HEK293 (cell line): ENCODE measurements at regions not wholly inside any gene's neighbourhood (a gene's known extent, or its start where the extent isn't known, plus 50 kb on each side); places are given as distances from the start of the nearest gene placed in this dataset.

Experiments
- CTCF ChIA-PET: fragments of 350-600 bp; formaldehyde crosslinking; extraction: SDS; loops from one replicate; lab custom pipeline; 2021; ENCODE audit warnings: antibody characterized with exemption; lab: Yijun Ruan, JAX
- POLR2A ChIA-PET: fragments of 300-600 bp; formaldehyde crosslinking; extraction: SDS; loops from one replicate; lab custom pipeline; 2020; ENCODE audit warnings: antibody characterized with exemption, inconsistent platforms; lab: Yijun Ruan, JAX
- H3K27ac ChIP-seq: fragments of 200-500 bp; sonication (Bioruptor generic); 2 replicates; pipeline ENCODE4 v1.5.1; 2014; ENCODE audit warnings: low read depth, low read length, control low read depth, inconsistent platforms; ENCODE audit errors: extremely low read depth
- H3K36me3 ChIP-seq, 2 experiments: fragments of 200-500 bp in 1 of 2; sonication (Bioruptor generic) in 1 of 2; 1 replicate in 1 of 2; 2 replicates in 1 of 2; pipeline ENCODE4 v1.5.1; 2014 to 2017; ENCODE audit warnings: inconsistent platforms in 2 of 2, low read length in 2 of 2; ENCODE audit not compliant: control insufficient read depth in 2 of 2, insufficient read depth in 1 of 2
- H3K4me1 ChIP-seq: fragments of 200-500 bp; sonication (Bioruptor generic); 2 replicates; pipeline ENCODE4 v1.5.1; 2014; ENCODE audit warnings: mild to moderate bottlenecking, low read length, inconsistent platforms; ENCODE audit not compliant: control insufficient read depth, insufficient read depth
- H3K4me3 ChIP-seq: 2 replicates; pipeline ENCODE4 v1.5.1; 2011; ENCODE audit warnings: low read depth, mild to moderate bottlenecking, control low read depth, low read length, moderate library complexity
- H3K9me3 ChIP-seq: fragments of 200-500 bp; sonication (Bioruptor generic); 2 replicates; pipeline ENCODE4 v1.5.1; 2014; ENCODE audit warnings: low read depth, low read length, inconsistent platforms; ENCODE audit not compliant: control insufficient read depth, insufficient read depth
- GLI4 ChIP-seq: fragments of 450-650 bp; formaldehyde crosslinking; IDR thresholded peaks from 2 replicates; pipeline ENCODE4 v1.5.1; 2016; ENCODE audit warnings: missing biosample characterization, missing genetic modification characterization
- GLIS1 ChIP-seq: fragments of 450-650 bp; formaldehyde crosslinking; IDR thresholded peaks from 2 replicates; pipeline ENCODE4 v1.5.1; 2016; ENCODE audit warnings: missing biosample characterization, missing genetic modification characterization
- SP7 ChIP-seq: fragments of 450-650 bp; formaldehyde crosslinking; IDR thresholded peaks from 2 replicates; pipeline ENCODE4 v1.5.1; 2016; ENCODE audit warnings: missing biosample characterization, missing genetic modification characterization
- ZBTB7A ChIP-seq: fragments of 450-650 bp; formaldehyde crosslinking; IDR thresholded peaks from 2 replicates; pipeline ENCODE4 v1.5.1; 2016; ENCODE audit warnings: low read depth, missing biosample characterization, missing genetic modification characterization
- ZFP69B ChIP-seq: fragments of 450-650 bp; formaldehyde crosslinking; IDR thresholded peaks from 2 replicates; pipeline ENCODE4 v1.5.1; 2016; ENCODE audit warnings: missing biosample characterization, missing genetic modification characterization
- ZIC2 ChIP-seq: fragments of 450-650 bp; formaldehyde crosslinking; IDR thresholded peaks from 2 replicates; pipeline ENCODE4 v1.5.1; 2016; ENCODE audit warnings: missing biosample characterization, missing genetic modification characterization
- ZNF140 ChIP-seq: fragments of 450-650 bp; formaldehyde crosslinking; IDR thresholded peaks from 2 replicates; pipeline ENCODE4 v1.5.1; 2016; ENCODE audit warnings: missing biosample characterization, missing genetic modification characterization
- ZNF18 ChIP-seq: fragments of 450-650 bp; formaldehyde crosslinking; IDR thresholded peaks from 2 replicates; pipeline ENCODE4 v1.5.1; 2016; ENCODE audit warnings: missing biosample characterization, missing genetic modification characterization
- ZNF239 ChIP-seq: fragments of 450-650 bp; formaldehyde crosslinking; IDR thresholded peaks from 2 replicates; pipeline ENCODE4 v1.5.1; 2016; ENCODE audit warnings: missing biosample characterization, missing genetic modification characterization
- ZNF354C ChIP-seq: fragments of 450-650 bp; formaldehyde crosslinking; IDR thresholded peaks from 2 replicates; pipeline ENCODE4 v1.5.1; 2016; ENCODE audit warnings: missing biosample characterization, missing genetic modification characterization, low read depth, borderline replicate concordance
- ZNF404 ChIP-seq: fragments of 450-650 bp; formaldehyde crosslinking; IDR thresholded peaks from 2 replicates; pipeline ENCODE4 v1.5.1; 2017; ENCODE audit warnings: missing biosample characterization, missing genetic modification characterization
- ZNF529 ChIP-seq: fragments of 450-650 bp; formaldehyde crosslinking; IDR thresholded peaks from 2 replicates; pipeline ENCODE4 v1.5.1; 2017; ENCODE audit warnings: missing genetic modification characterization, missing biosample characterization; ENCODE audit not compliant: insufficient replicate concordance
- ZNF610 ChIP-seq: fragments of 450-650 bp; formaldehyde crosslinking; IDR thresholded peaks from 2 replicates; pipeline ENCODE4 v1.5.1; 2016; ENCODE audit warnings: missing biosample characterization, missing genetic modification characterization, borderline replicate concordance
- ZNF629 ChIP-seq: fragments of 450-650 bp; formaldehyde crosslinking; IDR thresholded peaks from 2 replicates; pipeline ENCODE4 v1.5.1; 2017; ENCODE audit warnings: missing biosample characterization, missing genetic modification characterization
- ZNF658 ChIP-seq: fragments of 450-650 bp; formaldehyde crosslinking; IDR thresholded peaks from 2 replicates; pipeline ENCODE4; 2016; ENCODE audit warnings: missing biosample characterization, missing genetic modification characterization
- ZNF701 ChIP-seq: fragments of 450-650 bp; formaldehyde crosslinking; IDR thresholded peaks from 2 replicates; pipeline ENCODE4 v1.5.1; 2016; ENCODE audit warnings: missing biosample characterization, missing genetic modification characterization
- ZNF768 ChIP-seq: fragments of 450-650 bp; formaldehyde crosslinking; IDR thresholded peaks from 2 replicates; pipeline ENCODE4 v1.5.1; 2018; ENCODE audit warnings: missing biosample characterization, mild to moderate bottlenecking, missing genetic modification characterization
- ZNF830 ChIP-seq: fragments of 450-650 bp; IDR thresholded peaks from 2 replicates; pipeline ENCODE4 v1.5.0; 2018; ENCODE audit warnings: missing biosample characterization, missing genetic modification characterization, low read depth, mild to moderate bottlenecking, moderate library complexity
- TF ChIP-seq, protein P1 (sequence below): fragments of 450-650 bp; formaldehyde crosslinking; IDR thresholded peaks from 2 replicates; pipeline ENCODE4 v1.5.1; 2016; ENCODE audit warnings: missing biosample characterization, missing genetic modification characterization, borderline replicate concordance

DNA sequence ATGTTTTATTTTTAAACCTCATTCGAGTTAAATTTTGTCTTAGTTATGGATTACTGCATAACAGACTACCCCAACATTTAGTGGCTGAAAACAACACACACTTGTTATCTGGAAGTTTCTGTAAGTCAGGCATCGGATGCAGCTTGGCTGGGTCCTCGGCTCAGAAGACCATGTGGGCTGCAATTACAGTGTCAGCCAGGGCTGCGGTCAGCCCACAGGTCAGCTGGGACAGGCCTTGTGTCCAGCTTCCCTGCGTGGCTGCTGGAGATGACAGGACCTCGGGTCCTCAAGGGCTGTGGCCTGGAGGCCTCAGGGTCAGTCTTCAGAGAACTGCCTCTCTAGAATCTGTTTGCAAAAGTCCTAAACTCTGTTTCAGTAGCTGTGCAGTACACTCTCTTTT lies 219.0 kb upstream of the IRX1 start (continued):
- TF ChIP-seq, protein P1, sequence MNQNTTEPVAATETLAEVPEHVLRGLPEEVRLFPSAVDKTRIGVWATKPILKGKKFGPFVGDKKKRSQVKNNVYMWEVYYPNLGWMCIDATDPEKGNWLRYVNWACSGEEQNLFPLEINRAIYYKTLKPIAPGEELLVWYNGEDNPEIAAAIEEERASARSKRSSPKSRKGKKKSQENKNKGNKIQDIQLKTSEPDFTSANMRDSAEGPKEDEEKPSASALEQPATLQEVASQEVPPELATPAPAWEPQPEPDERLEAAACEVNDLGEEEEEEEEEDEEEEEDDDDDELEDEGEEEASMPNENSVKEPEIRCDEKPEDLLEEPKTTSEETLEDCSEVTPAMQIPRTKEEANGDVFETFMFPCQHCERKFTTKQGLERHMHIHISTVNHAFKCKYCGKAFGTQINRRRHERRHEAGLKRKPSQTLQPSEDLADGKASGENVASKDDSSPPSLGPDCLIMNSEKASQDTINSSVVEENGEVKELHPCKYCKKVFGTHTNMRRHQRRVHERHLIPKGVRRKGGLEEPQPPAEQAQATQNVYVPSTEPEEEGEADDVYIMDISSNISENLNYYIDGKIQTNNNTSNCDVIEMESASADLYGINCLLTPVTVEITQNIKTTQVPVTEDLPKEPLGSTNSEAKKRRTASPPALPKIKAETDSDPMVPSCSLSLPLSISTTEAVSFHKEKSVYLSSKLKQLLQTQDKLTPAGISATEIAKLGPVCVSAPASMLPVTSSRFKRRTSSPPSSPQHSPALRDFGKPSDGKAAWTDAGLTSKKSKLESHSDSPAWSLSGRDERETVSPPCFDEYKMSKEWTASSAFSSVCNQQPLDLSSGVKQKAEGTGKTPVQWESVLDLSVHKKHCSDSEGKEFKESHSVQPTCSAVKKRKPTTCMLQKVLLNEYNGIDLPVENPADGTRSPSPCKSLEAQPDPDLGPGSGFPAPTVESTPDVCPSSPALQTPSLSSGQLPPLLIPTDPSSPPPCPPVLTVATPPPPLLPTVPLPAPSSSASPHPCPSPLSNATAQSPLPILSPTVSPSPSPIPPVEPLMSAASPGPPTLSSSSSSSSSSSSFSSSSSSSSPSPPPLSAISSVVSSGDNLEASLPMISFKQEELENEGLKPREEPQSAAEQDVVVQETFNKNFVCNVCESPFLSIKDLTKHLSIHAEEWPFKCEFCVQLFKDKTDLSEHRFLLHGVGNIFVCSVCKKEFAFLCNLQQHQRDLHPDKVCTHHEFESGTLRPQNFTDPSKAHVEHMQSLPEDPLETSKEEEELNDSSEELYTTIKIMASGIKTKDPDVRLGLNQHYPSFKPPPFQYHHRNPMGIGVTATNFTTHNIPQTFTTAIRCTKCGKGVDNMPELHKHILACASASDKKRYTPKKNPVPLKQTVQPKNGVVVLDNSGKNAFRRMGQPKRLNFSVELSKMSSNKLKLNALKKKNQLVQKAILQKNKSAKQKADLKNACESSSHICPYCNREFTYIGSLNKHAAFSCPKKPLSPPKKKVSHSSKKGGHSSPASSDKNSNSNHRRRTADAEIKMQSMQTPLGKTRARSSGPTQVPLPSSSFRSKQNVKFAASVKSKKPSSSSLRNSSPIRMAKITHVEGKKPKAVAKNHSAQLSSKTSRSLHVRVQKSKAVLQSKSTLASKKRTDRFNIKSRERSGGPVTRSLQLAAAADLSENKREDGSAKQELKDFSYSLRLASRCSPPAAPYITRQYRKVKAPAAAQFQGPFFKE (tag by site-specific recombination) = no peak
- no peak for TF ChIP-seq ZNF140 (tag by site-specific recombination)

DNA sequence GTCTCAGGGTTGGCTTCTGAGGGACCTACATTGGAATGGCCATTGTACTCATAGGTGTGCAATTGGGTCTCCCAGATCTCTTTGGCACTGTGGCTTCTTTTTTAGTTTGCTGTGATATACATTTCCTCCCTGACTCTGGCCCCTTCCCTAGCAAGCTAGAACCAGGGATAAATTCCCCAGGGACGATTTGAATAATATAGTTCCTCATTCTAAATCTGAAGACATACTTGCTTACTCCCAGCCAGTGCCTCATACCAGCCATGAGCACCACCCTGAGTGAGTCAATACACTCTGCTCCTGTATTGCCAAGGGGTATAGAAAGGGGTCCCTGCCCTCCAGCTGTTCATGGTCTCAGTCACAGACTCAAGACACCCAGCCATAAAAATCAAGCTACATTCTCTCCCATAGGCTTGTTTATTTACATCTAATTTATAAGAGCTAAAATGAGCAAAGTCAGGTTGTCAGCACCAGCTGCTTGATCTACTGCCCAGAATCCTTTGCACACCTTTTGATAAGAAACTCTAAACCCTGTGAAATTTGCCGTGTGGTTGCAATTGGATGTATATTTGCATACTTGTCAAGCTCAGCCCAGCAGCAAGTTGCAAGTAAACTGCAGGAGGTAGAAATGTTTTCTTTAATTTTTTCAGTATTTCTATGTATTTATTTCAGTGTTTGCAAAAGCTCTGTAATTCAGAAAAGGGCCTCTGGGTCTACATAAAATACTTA lies 219.9 kb upstream of the IRX1 start:
- POLR2A ChIA-PET = no interaction called here

DNA sequence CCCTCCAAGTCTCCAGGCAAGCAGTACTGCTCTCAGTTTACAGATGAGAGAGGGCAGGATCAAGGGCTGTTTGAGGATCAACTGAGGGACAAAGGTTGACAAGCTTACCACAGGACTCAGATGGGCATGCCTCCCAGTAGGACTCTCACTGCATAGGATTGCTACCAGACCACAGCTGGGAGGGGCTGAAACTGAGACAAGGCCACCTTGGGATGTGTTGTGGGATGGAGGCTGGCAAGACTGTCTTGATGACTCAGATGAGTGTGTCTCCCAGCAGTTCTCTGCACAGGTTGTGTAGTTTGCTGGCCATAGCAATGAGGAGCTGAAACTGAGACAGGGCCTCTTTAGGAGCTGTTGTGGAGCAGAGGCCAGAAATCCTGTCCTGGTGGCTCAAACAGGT lies 222.2 kb upstream of the IRX1 start:
- ChIA-PET CTCF (no interaction called here), POLR2A (no interaction called here)

More for the DNA sequence above, 219.9 kb upstream of the IRX1 start:
- TF ChIP-seq ZNF610 (tag by site-specific recombination) = no peak
- TF ChIP-seq ZNF658 (tag by site-specific recombination) = no peak
- no peak for TF ChIP-seq ZNF768 (tag by site-specific recombination)
- no peak for TF ChIP-seq ZNF404 (tag by site-specific recombination)
- TF ChIP-seq SP7 (tag by site-specific recombination) = no peak
- no peak for TF ChIP-seq ZNF830 (tag by site-specific recombination)
- no peak for TF ChIP-seq ZIC2 (tag by site-specific recombination)
- no peak for TF ChIP-seq ZNF18 (tag by site-specific recombination)
- no peak for TF ChIP-seq ZBTB7A (tag by site-specific recombination)
- H3K36me3 ChIP-seq = no peaks in the 10 kb centered on the region
- H3K4me1 ChIP-seq = no peaks in the 10 kb centered on the region
- no peak overlapping the region for H3K4me3 ChIP-seq
- H3K27ac ChIP-seq = no peak overlapping the region
- no peaks in the 10 kb centered on the region for H3K9me3 ChIP-seq
- CTCF ChIA-PET = no interaction called here

More for the DNA sequence above, 222.2 kb upstream of the IRX1 start:
- Histone ChIP-seq H3K36me3 (no peaks in the 10 kb centered on the region), H3K4me1 (no peaks in the 10 kb centered on the region), H3K9me3 (no peaks in the 10 kb centered on the region), H3K4me3 (no peak overlapping the region), H3K27ac (no peak overlapping the region)
- TF ChIP-seq ZNF701 (tag by site-specific recombination) = no peak
- no peak for TF ChIP-seq ZNF658 (tag by site-specific recombination)
- TF ChIP-seq, protein P1 (tag by site-specific recombination) = no peak
- no peak for TF ChIP-seq GLIS1
- TF ChIP-seq GLI4 (tag by site-specific recombination) = no peak
- TF ChIP-seq ZNF629 (tag by site-specific recombination) = no peak
- no peak for TF ChIP-seq ZNF239
- no peak for TF ChIP-seq ZNF529 (tag by site-specific recombination)
- TF ChIP-seq ZFP69B (tag by site-specific recombination) = no peak
- TF ChIP-seq ZNF354C (tag by site-specific recombination) = no peak
